HG02981 (cell line): ENCODE measurements at regions not wholly inside any gene's neighbourhood (a gene's known extent, or its start where the extent isn't known, plus 50 kb on each side); places are given as distances from the start of the nearest gene placed in this dataset.

Source experiments
- ATAC-seq: cut with Tn5 transposase; IDR thresholded peaks from one replicate; pipeline ENCODE4 v1.9.1; 2021; ENCODE audit warnings: mild to moderate bottlenecking, moderate library complexity; ENCODE audit not compliant: unreplicated experiment

DNA sequence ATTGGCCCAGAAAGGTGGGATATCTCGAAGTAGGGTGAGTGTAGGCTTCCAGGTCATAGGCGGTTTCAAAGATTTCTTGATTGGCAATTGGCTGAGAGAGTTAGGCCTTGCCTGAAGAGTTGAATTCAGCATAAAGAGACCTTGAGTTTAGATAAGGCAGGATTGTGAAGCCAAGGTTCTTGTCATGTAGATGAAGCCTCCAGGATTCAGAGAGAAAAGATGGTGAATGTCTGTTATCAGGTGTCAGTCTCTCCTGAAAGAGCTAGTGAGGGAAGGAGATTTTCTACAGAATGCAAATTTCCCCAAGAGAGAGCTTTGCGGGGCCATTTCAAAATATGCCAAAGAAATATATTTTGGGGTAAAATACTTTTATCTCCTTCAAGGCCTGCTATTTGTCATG lies 217.0 kb upstream of the TLE3 start:
- ATAC-seq, result no peak

DNA sequence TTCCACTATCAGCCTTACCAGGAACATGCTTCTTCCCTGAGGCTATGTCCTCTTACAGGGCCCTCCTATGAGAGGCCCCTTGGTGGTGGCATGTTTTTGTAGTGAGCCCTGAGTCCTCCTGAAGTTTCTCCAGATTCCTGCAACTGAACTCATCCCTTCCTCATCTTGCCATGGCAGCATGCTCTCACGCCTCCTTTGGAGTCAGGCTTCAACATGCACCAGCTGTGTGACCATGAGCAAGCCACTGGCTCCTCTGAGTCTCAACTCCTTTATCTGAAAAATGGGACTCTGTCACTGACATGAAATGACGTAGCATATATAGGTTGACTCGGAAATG lies 216.3 kb upstream of the TLE3 start:
- ATAC-seq, result no peak

DNA sequence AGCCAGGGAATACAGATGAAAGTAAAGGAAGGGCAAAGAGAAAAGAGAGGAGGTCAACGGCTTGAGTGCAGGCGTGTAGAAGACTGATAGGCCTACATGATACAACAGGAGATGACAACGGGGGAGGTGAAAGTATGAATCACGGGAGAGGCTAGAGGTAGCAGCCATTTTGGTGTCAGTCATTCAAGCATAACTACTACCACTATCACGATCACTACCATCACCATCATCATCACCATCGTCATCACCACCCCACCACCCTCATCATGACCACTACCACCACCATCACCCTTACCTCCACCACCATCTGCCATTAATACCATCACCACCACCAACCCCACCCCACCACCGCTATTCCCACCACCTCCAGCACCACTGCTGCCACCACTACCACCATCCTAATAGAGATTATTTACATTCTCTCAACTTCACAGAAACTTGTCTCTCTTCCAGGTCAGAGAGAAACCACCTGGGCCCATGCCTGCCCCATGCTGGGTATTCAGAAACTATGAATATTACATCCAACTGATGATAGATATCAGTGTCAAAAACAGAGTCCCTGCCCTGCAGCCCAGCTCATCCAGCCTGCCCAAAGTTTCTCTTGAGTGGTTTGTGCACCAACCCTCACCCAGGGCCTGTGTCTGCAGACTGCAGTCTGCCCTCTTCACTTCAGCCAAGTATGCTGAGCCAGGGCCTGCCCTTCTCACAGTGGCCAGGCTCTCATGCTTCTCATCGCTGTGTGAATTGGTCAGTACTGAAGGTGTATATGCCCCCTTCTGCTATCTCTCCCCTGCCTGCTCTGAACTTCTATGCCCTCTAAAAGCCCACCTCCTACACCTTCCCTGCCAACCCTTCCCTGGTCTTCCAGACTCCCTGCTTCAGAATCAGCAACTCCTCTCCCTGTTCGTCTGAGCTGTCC lies 215.6 kb upstream of the TLE3 start:
- no peak for ATAC-seq

DNA sequence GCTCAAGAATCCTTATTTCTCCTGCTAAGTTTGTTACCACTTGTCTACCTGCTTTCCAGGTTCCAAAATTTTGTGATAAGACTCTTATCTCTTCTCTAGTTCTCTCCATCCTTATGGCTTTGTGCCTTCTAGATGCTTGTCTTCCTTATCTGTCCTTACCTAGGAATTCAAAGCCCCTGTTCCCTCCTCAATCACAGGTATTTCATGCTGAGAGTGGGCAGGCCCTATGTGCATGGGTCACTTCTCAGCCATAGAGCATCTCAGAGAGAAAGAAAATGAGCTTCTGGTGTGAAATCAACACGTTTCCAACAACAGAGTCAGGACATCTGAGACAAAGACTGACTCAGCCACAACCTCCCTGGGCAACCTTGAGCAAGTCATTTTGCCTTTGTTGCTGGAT lies 214.1 kb upstream of the TLE3 start:
- ATAC-seq, result no peak

DNA sequence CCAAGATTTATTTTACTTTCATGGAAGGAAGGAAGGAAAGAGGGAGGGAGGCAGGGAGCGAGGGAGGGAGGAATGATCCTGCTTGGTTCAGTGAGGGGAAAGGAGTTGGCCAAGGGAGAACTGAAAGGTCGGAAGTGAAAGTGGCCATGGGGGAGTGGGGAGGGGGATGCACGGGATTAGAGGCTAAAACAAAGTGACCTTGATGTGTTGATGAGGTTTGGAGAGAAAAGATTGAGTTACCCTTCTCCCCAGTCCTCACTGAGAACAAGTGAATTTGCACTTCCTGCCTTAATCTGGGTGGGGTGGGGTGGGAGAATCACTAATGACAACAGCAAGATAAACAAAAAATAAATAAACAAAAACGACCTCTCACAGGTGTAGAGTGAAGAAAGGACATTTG lies 212.0 kb upstream of the TLE3 start:
- ATAC-seq, result no peak

DNA sequence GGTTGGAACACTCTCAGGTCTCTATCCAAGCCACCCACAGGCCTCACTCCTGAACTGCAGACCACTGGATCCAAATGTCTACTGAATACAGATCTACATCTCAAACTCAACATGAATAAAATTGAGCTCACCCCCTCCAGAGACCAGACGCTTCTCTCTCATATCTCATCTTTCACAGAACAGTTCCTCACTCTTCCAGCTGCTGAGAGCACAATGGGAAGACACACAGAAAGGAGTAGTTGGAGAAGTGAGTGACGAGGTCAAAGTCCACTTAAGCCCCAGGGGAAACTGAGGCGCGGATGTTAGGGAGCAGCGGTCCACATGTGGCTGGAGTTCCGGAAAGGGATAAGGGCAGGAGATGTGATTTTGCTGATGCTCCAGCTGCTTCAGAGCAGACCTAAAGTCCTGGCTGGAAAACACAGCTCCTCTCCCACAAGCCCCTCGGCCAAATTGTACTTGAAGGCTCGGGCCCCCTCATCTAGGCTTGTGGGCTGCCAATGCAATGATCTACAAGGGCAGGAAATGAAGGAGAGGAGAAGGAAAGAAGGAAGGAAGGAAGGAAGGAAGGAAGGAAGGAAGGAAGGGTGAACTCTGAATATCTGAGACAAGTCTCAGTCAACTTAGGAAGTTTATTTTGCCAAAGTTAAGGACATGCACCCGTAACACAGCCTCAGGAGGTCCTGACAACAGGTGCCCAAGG lies 211.2 kb upstream of the TLE3 start:
- no peak for ATAC-seq

DNA sequence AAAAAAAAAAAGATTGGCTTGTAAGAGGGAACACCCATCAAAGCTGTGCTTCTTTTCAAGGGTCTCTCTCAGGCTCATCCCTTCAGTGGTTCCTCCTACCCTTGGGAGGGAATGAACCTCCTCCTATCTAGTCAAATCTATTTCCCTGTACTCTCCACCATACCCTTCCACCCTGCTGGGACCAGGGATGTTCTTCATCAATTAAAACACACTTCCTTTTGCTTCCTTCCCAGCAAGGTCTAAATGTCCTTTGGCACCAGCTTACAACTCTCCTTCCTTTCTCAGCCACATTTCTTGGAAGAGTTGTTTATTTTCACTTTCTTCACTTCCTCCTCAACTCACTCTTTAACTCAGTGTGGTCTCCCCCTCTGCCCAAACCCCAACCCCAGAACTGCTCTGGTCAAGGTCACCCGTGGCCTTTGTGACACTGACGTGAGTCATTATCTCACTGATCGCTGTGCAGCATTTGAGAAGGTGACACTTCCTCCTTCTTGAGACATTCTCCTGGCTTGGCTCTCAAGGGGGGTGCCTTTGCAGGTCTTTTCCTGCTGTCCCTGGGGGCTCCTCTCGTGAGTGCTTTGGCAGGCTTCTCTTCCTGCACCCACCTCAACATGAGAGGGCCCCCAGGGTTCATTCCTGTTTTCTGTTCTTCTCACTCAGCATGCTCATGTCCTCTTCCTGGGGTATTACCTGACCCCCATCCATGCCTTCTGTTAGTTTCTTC lies 210.5 kb upstream of the TLE3 start:
- ATAC-seq, result peak; percentile 93

DNA sequence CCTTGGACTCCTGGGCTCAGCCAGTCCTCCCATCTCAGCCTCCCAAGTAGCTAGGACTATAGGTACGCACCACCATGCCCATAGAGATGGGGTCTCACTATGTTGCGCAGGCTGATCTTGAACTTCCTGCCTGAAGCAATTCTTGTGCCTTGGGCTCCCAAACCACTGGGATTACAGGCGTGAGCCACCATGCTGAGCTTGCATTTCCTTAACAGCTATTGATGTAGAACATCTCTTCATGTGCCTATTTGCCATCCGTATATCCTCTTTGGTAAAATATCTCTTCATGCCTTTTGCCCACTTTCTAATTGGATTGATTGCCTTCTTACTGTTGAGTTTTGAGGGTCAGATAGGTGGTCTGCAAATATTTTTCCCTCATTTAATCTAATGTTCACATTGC lies 208.9 kb upstream of the TLE3 start:
- ATAC-seq, result no peak

DNA sequence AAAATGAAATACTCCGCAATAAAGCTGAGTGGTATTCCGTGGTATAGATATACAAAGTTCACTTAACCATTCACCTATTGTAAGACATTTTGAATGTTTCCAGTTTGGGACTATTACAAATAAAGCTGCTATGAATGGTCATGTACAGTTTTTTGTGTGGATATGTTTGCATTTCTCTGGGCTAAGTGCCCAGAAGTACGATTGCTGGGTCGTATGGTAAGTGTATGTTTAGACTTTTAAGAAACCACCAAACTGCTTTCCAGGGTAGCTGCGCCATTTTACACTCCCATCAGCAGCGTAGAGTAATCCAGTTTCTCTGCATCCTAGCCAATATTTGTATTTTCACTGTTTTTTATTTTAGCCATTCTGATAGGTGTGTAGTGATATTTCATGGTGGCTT lies 208.4 kb upstream of the TLE3 start:
- no peak for ATAC-seq

DNA sequence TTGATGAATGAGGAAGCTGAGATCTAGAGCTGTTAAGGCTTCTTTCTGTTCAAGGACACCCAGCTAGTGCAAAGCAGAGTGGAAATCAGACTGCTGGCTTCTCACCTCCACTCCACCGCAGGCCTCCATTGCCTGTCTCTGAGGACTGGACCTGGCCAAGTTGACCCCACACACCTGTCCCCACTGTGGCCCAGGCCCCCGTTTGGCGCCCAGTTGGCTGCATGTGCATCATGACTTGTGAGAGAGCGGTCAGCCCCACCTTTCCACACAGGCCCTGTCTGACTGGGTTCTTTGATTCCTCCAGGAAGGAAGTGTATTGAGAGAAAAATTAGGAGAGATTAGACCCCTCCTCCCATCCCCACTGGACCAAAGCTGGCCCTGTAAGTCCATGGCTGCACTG lies 206.3 kb upstream of the TLE3 start:
- ATAC-seq, result no peak

DNA sequence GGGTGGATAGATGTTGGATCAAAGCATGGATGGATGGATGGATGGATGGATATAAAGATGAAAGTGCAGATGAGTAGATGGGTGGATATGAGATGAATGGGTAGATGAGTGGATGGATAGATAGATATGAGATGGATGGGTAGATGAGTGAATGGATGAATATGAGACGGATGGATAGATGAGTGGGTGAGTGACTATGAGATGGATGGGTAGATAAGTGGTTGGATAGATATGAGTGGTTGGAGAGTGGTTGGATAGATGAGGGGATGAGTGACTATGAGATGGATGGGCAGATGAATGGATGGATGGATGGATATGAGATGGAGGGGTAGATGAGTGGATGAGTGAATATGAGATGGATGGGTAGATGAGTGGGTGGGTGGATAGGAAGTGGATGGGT lies 204.6 kb upstream of the TLE3 start:
- ATAC-seq, result no peak

DNA sequence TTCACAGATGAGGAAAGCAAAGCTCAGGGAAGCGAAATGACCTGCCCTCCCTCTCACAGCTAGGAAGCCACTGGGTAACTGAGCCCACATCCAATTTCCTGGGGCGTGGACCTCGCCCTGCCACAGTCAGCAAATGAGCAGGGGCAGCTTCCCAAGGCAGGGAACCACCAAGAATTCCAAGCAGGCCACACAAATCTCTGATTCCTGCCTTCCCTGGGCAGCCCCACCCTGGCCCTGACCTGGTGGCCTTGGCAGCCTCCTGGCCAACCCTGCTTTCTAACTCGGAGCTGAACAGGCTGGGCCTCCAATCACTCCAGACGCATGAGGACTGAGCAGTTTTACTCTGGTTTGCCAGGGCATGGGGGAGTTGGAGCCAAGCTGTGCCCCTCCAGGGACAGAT lies 203.7 kb upstream of the TLE3 start:
- no peak for ATAC-seq

DNA sequence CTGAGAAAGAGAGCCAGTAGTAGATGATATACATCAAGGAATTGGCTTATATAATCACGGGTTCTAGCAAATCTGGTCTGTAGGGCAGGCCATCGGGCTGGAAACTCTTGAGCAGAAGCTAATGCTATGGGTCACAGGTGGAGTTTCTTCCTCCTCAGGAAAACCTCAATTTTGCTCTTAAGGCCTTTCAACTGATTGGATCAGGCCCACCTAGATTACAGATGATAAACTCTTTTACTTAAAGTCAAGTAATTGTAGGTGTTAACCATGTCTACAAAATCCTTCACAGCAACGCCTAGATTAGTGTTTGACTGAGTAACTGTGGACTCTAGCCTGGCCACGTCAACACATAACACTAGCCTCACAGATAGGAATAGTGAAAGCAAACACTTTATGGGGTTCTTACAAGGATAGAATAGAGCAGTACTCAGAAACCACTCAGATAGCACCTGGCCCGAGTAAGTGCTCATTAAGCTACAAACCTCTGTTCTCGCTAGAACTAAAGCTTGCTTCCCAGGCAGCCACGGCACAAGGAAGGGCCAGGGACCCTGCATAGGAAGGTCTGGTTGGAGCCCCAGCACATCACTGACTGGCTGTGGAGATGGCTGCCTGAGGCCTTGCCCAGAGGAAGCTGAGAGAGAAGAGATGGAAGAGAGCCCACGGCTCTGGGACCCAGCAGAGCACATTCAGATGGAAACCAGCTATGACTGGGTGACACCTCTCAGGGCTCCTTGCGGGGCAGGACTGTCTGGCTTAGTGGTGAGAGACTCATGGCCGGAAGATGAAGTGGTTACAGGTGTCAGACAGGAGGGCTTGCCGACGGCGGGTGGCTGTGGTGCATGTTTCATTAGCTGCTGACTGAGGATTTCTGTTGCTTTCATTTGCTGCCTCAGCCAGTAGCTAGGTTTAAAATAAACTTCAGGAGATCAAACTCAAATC lies 202.5 kb upstream of the TLE3 start:
- ATAC-seq, result peak; percentile 99

DNA sequence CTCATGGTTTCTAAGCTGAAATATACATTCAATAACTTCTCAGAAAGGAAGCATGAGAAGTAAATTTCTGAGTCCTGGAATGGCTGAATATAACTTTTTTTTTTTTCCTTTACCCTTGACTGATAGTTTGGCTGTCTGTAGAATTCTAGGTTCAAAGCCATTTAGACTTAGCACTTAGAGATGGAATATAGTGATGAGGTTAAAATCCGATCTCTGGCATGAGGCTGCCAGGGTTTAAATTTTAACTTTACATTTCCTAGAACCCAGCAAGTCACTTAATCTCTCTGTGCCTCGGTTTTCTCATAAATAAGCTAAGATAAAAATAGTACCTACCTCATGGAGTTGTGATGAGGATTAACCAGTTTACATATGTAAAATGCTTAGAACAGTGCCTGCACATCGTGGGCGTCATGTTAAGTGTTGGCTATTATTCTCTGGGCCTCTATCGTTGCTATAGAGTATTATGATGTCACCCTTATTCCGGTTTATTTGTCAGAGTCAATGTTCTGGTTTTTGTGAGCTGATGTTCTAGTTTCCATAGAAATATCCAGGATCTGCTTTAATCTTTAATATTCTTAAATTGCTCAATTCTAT lies 199.8 kb upstream of the TLE3 start:
- no peak for ATAC-seq

DNA sequence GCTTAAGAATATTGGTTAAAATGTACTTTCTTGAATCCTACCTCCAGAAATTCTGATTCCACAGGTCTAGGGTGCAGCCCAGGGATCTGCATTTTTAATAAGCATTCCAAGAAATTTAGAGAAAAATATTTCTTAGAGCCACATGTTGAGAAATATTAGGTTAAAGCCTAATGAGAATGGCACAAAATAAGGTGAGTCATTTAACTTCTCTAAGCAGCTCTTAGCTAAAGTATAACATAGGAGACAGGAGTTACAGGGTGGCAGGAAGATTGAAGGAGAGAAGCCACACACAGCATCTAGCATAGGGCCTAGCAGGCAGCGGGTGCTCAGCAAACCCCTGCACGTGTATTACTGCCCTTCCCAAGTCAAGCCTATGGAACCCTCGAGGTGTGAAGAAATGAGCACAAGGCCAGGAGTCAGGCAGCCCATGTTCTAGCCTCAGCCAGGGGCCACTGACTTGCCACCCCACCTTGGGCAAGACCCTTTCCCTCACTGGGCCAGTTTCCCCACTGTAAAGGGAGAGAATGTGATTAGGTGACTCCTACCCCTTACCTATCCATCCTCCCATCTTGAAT lies 197.1 kb upstream of the TLE3 start:
- ATAC-seq, result no peak

DNA sequence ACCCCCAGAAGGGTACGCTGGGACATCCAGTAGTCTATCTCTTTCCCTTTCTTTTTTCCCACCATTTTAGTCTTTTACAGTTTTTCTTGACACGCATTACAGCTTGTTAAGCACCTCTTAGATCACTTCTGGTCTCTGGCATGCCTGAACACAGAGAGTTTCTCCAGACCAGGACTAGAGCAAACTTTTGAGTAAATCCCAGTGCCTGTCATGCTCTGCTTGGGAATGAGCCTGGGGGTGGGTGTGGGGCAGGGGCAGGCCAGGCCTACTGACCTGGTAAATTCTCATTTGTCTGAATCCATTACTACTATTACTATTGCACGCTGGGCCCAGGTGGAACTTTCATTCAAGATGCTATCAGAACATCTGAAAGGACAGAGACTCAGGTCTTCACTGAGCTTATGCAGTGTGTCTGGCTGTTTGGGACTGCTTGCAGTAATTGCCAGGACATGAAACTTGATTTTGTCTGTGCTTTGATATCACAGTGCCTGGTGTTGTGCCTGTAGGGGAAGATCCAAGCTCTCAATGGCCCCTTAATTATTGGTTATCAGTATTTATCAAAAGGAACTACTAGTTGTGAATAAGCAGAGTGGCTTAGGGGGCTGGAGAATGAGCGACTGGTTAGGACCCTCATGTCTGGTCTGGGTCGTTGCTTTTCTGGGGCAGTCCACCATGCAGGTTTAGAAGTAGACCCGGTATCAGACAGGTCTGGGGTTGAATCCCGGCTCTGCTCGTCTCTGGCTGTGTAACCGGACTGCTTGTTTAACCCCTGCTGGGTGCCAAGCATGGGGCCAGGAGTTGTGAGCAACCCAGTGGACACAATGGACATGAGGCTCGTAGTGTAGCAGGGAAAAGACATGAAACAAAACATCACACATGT lies 196.1 kb upstream of the TLE3 start:
- no peak for ATAC-seq

DNA sequence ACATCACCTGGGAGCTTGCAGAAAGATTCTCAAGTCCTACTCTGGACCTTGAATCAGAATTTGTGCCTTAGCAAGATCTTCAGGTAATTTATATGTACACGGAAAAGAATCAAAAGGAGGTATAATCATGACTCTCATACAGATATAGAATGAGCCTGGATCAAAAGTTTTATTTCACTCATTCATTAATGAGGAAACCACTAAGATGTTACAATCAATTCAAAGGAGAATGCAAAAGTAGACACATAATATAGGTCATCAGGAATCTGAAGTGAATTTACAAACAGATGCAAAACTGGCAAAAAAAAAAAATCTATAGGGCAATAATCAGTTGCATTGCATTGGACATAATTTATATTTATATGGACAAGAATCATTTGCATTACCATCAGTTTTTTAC lies 195.4 kb upstream of the TLE3 start:
- no peak for ATAC-seq

DNA sequence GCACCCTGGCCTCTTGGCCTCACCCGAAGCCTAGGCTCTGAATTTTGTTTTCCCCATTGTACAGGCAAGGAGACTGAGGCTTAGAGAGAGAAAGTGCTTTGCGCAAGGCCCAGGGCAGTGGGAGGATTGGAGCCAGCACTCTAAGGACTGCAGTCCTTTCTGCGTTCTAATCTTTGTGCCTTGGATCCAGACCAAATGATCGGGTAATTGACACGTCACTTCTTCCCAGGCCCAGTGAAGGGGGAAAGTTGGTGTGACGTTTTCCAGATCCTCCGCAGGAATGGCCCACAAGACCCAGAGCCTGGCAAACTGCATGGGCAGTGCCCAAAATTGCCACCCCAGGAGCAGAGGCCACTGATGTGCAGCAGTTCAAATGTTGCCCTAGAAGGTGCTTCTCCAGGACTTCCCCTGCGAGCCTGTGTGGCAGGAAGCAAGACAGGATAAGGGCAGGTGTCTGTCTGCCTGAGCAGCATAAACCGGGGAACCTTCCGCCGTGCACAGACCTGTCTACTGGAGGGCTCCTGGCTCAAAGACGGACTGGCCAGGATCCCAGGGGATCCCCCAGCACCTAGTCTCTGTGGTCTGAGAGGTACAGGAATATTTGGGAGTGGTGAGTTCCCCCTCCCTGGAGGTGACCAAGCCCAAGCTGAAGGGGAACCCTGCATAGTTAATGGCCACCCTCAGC lies 194.5 kb upstream of the TLE3 start:
- no peak for ATAC-seq
